Left forelimb (tissue), 1 donor: ENCODE measurements at regions not wholly inside any gene's neighbourhood (a gene's known extent, or its start where the extent isn't known, plus 50 kb on each side); places are given as distances from the start of the nearest gene placed in this dataset.
"Not testable (repeated sequence)": the region's sequence is repeated elsewhere in the genome, so short reads cannot be mapped to it uniquely, and the experiment has no call there.

ENCODE experiments used
- DNase-seq: peaks from one replicate; pipeline ENCODE4 v3.0.0-alpha.2; 2018; ENCODE audit warnings: low spot score

GRCh38 chr2:192384191-192384590, 189.5 kb upstream of the TMEFF2 start:
- not testable (repeated sequence) for DNase-seq

GRCh38 chr2:192381082-192381481, 186.3 kb upstream of the TMEFF2 start:
- no peak for DNase-seq

- no peak for DNase-seq
These were observed 185.0 kb upstream of the TMEFF2 start for GRCh38 chr2:192379736-192380135.

- no peak for DNase-seq
These were observed 182.4 kb upstream of the TMEFF2 start for GRCh38 chr2:192377173-192377572.

- DNase-seq, result no peak
These were observed 179.0 kb upstream of the TMEFF2 start for GRCh38 chr2:192373754-192374153.

- no peak for DNase-seq
These were observed 178.5 kb upstream of the TMEFF2 start for GRCh38 chr2:192373221-192373620.

- no peak for DNase-seq
These were observed 175.2 kb upstream of the TMEFF2 start for GRCh38 chr2:192369969-192370368.

GRCh38 chr2:192357217-192357616, 162.5 kb upstream of the TMEFF2 start:
- no peak for DNase-seq

GRCh38 chr2:192354512-192355244, 159.9 kb upstream of the TMEFF2 start:
- DNase-seq, result no peak

GRCh38 chr2:192347542-192347941, 152.8 kb upstream of the TMEFF2 start:
- no peak for DNase-seq

GRCh38 chr2:192345287-192345686, 150.6 kb upstream of the TMEFF2 start:
- DNase-seq, result no peak

GRCh38 chr2:192333642-192334041, 138.9 kb upstream of the TMEFF2 start:
- DNase-seq, result no peak

- no peak for DNase-seq
These were observed 133.6 kb upstream of the TMEFF2 start for GRCh38 chr2:192328297-192328696.

GRCh38 chr2:192327576-192327975, 132.8 kb upstream of the TMEFF2 start:
- DNase-seq, result no peak

- no peak for DNase-seq
These were observed 120.8 kb upstream of the TMEFF2 start for GRCh38 chr2:192315543-192315942.

GRCh38 chr2:192314800-192315481, 120.2 kb upstream of the TMEFF2 start:
- no peak for DNase-seq

- DNase-seq, result no peak
These were observed 119.0 kb upstream of the TMEFF2 start for GRCh38 chr2:192313773-192314172.

- no peak for DNase-seq
These were observed 117.1 kb upstream of the TMEFF2 start for GRCh38 chr2:192311701-192312460.

- DNase-seq, result no peak
These were observed 112.8 kb upstream of the TMEFF2 start for GRCh38 chr2:192307530-192307929.

- DNase-seq, result no peak
These were observed 103.9 kb upstream of the TMEFF2 start for GRCh38 chr2:192298664-192299063.

- no peak for DNase-seq
These were observed 97.7 kb upstream of the TMEFF2 start for GRCh38 chr2:192292478-192292877.

- DNase-seq, result no peak
These were observed 93.6 kb upstream of the TMEFF2 start for GRCh38 chr2:192288295-192288694.
